PC-3 (cell line): ENCODE measurements at regions not wholly inside any gene's neighbourhood (a gene's known extent, or its start where the extent isn't known, plus 50 kb on each side); places are given as distances from the start of the nearest gene placed in this dataset.

Experiments
- ATAC-seq: fragments of 200-7000 bp; cut with Tn5 transposase; 2 replicates; pipeline ENCODE4 v1.9.1; 2020; ENCODE audit warnings: mild to moderate bottlenecking, moderate library complexity
- BruUV-seq: library from RNA; stranded (reverse); fragments of 400-500 nt; replicated peaks from 2 replicates; lab custom pipeline; 2021; lab: Mats Ljungman, UMichigan
- CTCF ChIA-PET: fragments of 300-600 bp; sonication (Branson Sonifier 250); formaldehyde crosslinking; loops from one replicate; lab custom pipeline; 2022; ENCODE audit warnings: antibody characterized with exemption; lab: Charles Lee
- POLR2A ChIA-PET: fragments of 300-600 bp; sonication (Branson Sonifier 250); formaldehyde crosslinking; loops from one replicate; lab custom pipeline; 2022; ENCODE audit warnings: antibody characterized with exemption; ENCODE audit not compliant: unreplicated experiment; lab: Charles Lee
- DNase-seq: peaks from one replicate; pipeline ENCODE4 v3.0.0-alpha.2; 2015
- H2AFZ ChIP-seq: fragments of 300-600 bp; sonication (generic); 2 replicates; pipeline ENCODE4 v1.6.0; 2016; ENCODE audit warnings: antibody characterized with exemption, low read length
- H3F3A ChIP-seq: fragments of 300-600 bp; sonication (generic); one replicate; pipeline ENCODE4 v1.6.0; 2017; ENCODE audit warnings: antibody characterized with exemption, low read length, control low read depth, mild to moderate bottlenecking; ENCODE audit not compliant: unreplicated experiment
- H3K27ac ChIP-seq: fragments of 300-600 bp; sonication (generic); 2 replicates; pipeline ENCODE4 v1.5.1; 2016; ENCODE audit warnings: mild to moderate bottlenecking, low read length
- H3K27me3 ChIP-seq: fragments of 300-600 bp; sonication (generic); 2 replicates; pipeline ENCODE4 v1.6.1; 2016; ENCODE audit warnings: low read length, mixed read lengths
- H3K36me3 ChIP-seq: fragments of 300-600 bp; sonication (generic); 2 replicates; pipeline ENCODE4 v1.6.1; 2016; ENCODE audit warnings: low read depth, mixed run types, low read length, mixed read lengths
- H3K4me1 ChIP-seq: fragments of 300-600 bp; sonication (generic); 2 replicates; pipeline ENCODE4 v1.5.1; 2016; ENCODE audit warnings: low read length; ENCODE audit not compliant: insufficient read depth
- H3K4me2 ChIP-seq: fragments of 300-600 bp; sonication (generic); 2 replicates; pipeline ENCODE4 v1.6.0; 2016; ENCODE audit warnings: low read length
- H3K4me3 ChIP-seq: fragments of 300-600 bp; sonication (generic); 2 replicates; pipeline ENCODE4 v1.5.1; 2016; ENCODE audit warnings: mild to moderate bottlenecking, low read length, mixed read lengths
- H3K79me2 ChIP-seq: fragments of 300-600 bp; sonication (generic); 2 replicates; pipeline ENCODE4 v1.6.1; 2017; ENCODE audit warnings: low read length, mixed read lengths
- H3K9ac ChIP-seq: fragments of 300-600 bp; sonication (generic); 2 replicates; pipeline ENCODE4 v1.6.0; 2016; ENCODE audit warnings: mild to moderate bottlenecking, low read length
- H3K9me2 ChIP-seq: fragments of 300-600 bp; sonication (generic); replicated peaks from 2 replicates; pipeline ENCODE4 v1.6.1; 2016; ENCODE audit warnings: mixed run types, low read length, mixed read lengths
- H3K9me3 ChIP-seq: fragments of 300-600 bp; sonication (generic); 2 replicates; pipeline ENCODE4 v1.6.1; 2016; ENCODE audit warnings: low read length, mixed read lengths
- H4K20me1 ChIP-seq: fragments of 300-600 bp; sonication (generic); 2 replicates; pipeline ENCODE4 v1.6.1; 2016; ENCODE audit warnings: low read length, mixed read lengths
- EZH2 ChIP-seq: fragments of 300-600 bp; sonication (generic); IDR thresholded peaks from one replicate; pipeline ENCODE4 v1.6.1; 2017; ENCODE audit warnings: antibody characterized with exemption, mild to moderate bottlenecking, low read length; ENCODE audit not compliant: unreplicated experiment
- EZH2phosphoT487 ChIP-seq: fragments of 300-600 bp; sonication (generic); IDR thresholded peaks from 2 replicates; pipeline ENCODE4 v1.6.1; 2018; ENCODE audit warnings: mild to moderate bottlenecking, antibody characterized with exemption, low read length, borderline replicate concordance
- intact Hi-C: fragments of 100-400 bp; cut with micrococcal nuclease; formaldehyde crosslinking; loops from 2 replicates; pipeline ENCODE4 v1.9.0; 2023
- TF ChIP-seq, protein P1 (sequence below): fragments of 300-600 bp; sonication (generic); conservative IDR thresholded peaks from 2 replicates; pipeline ENCODE4 v1.5.1; 2017; ENCODE audit warnings: antibody characterized with exemption, low read depth, mild to moderate bottlenecking, low read length

DNA sequence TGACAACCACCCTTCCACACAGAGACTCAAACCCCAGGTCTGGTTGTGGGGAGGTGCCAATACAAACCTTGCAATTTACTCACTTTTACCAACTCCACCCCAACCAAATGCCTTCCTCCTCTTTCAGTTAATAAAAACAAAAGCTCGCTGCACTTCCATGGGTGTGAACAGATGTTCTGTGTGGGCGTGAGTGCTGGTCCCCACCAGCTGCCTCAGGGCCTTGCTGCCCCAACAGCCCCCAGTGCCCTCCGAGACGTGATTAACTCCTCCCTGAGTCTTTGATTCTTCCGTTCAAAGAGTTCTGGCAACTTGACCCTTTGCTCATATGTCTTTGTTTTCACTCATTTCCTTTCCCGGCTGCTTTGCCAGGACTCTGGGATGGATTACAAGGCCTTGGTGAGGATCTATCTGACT is 258.9 kb upstream of the CXCR4 start:
- TF ChIP-seq, protein P1, sequence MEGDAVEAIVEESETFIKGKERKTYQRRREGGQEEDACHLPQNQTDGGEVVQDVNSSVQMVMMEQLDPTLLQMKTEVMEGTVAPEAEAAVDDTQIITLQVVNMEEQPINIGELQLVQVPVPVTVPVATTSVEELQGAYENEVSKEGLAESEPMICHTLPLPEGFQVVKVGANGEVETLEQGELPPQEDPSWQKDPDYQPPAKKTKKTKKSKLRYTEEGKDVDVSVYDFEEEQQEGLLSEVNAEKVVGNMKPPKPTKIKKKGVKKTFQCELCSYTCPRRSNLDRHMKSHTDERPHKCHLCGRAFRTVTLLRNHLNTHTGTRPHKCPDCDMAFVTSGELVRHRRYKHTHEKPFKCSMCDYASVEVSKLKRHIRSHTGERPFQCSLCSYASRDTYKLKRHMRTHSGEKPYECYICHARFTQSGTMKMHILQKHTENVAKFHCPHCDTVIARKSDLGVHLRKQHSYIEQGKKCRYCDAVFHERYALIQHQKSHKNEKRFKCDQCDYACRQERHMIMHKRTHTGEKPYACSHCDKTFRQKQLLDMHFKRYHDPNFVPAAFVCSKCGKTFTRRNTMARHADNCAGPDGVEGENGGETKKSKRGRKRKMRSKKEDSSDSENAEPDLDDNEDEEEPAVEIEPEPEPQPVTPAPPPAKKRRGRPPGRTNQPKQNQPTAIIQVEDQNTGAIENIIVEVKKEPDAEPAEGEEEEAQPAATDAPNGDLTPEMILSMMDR: no peak
- no peak for TF ChIP-seq EZH2
- no peak for TF ChIP-seq EZH2phosphoT487
- H2AFZ ChIP-seq: no peak overlapping the region

DNA sequence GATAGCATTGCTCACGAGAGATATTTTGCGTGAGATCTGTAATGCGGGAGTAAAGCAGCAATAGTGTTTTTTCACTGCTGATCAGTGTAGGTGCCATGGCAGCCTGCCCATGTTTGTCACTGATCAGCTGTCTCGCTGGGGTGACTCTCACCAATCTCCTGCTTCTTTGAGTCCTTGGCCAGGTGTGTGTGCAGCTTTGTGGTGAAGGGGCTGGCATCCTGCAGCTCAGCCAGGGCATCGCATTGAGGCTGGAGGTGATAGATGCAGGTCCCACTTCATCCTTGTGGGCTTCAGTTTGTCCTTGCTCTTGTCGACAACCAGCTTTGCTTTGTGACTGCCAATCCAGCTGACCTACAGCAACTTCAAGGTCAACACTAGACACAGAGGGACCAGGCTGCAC is 258.3 kb upstream of the CXCR4 start:
- POLR2A ChIA-PET: no interaction called here
- no peak overlapping the region for H3K9ac ChIP-seq
- H3K27ac ChIP-seq: no peak overlapping the region
- no peaks in the 10 kb centered on the region for H3F3A ChIP-seq
- no peak overlapping the region for H3K4me3 ChIP-seq
- H3K9me3 ChIP-seq: no peaks in the 10 kb centered on the region
- H2AFZ ChIP-seq: no peak overlapping the region
- BruUV-seq: no TSS peak
- H3K27me3 ChIP-seq: peaks cover 7% of the 10 kb centered on the region; the same call in 1 of the 2 replicates
- TF ChIP-seq, protein P1: no peak
- TF ChIP-seq EZH2 (no peak), EZH2phosphoT487 (no peak)
- intact Hi-C loops: loop anchor here (10.0 kb wide), 1 partner anchor 251 kb away; no protein-coding TSS in a partner anchor
- ATAC-seq (no peak), DNase-seq (no peak)
- H3K4me2 ChIP-seq: no peak overlapping the region
- no peaks in the 10 kb centered on the region for H4K20me1 ChIP-seq
- no peaks in the 10 kb centered on the region for H3K79me2 ChIP-seq
- no peaks in the 10 kb centered on the region for H3K36me3 ChIP-seq
- no peaks in the 10 kb centered on the region for H3K9me2 ChIP-seq
- CTCF ChIA-PET: no interaction called here
- H3K4me1 ChIP-seq: no peaks in the 10 kb centered on the region

More for the DNA sequence above, 258.9 kb upstream of the CXCR4 start:
- H4K20me1 ChIP-seq: no peaks in the 10 kb centered on the region
- DNase-seq (no peak), ATAC-seq (no peak)
- no peaks in the 10 kb centered on the region for H3K36me3 ChIP-seq
- H3K9ac ChIP-seq: no peak overlapping the region
- peaks cover 7% of the 10 kb centered on the region; the same call in 1 of the 2 replicates for H3K27me3 ChIP-seq
- CTCF ChIA-PET: no interaction called here
- no peak overlapping the region for H3K4me2 ChIP-seq
- no peak overlapping the region for H3K4me3 ChIP-seq
- POLR2A ChIA-PET: no interaction called here
- intact Hi-C loops: loop anchor here (10.0 kb wide), 1 partner anchor 252 kb away; no protein-coding TSS in a partner anchor
- no TSS peak for BruUV-seq
- H3F3A ChIP-seq: no peaks in the 10 kb centered on the region
- H3K9me3 ChIP-seq: no peaks in the 10 kb centered on the region
- no peaks in the 10 kb centered on the region for H3K9me2 ChIP-seq
- no peak overlapping the region for H3K27ac ChIP-seq
- no peaks in the 10 kb centered on the region for H3K79me2 ChIP-seq
- H3K4me1 ChIP-seq: no peaks in the 10 kb centered on the region

DNA sequence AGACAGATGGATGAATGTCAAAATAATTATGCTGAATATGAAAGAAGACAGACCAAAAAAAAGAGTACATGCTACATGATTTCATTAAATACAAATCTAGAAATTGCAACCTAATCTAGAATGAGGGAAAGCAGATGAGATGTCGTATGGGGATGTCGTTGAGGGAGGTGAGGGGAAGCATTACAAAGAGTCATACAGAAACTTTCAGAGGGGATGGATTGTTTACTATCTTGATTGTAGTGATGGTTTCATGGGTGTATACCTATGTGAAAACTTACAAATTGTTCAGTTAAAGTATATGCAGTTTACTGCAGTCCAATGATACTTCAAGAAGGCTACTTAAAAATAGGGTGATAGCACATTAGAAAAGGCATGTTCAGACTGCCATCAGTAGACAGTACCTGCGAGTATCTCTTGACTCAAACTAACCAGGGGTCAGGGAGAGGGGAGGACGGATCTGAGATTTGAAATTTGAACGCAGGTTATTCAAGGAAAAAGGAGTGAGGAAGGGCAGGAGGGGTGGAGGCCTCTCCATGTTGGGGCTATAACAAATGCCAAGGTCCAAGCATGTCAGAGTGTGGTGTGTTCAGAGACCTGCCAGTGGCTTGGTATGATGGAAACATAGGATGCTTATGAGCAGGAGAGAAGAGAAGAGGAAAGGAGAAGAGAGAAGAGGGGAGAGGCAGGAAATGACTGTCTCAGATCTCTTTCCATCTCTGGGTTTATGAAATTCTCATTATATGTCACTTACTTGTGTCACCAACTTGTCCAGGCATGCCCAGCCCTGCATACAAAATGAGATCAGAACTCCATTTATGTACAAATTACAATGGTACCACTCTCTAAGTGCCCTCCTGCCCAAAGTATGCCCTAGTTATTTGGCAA is 257.3 kb upstream of the CXCR4 start:
- CTCF ChIA-PET: no interaction called here
- intact Hi-C loops: loop anchor here (10.0 kb wide), 1 partner anchor 250 kb away; no protein-coding TSS in a partner anchor
- Histone ChIP-seq H2AFZ (no peak overlapping the region), H4K20me1 (no peaks in the 10 kb centered on the region), H3K79me2 (no peaks in the 10 kb centered on the region), H3K9ac (no peak overlapping the region), H3F3A (no peaks in the 10 kb centered on the region), H3K9me2 (no peaks in the 10 kb centered on the region), H3K27ac (no peak overlapping the region), H3K36me3 (no peaks in the 10 kb centered on the region), H3K27me3 (peaks cover 13% of the 10 kb centered on the region), H3K4me1 (no peaks in the 10 kb centered on the region), H3K4me3 (no peak overlapping the region), H3K9me3 (no peaks in the 10 kb centered on the region), H3K4me2 (no peak overlapping the region)
- no peak for DNase-seq
- TF ChIP-seq EZH2 (no peak), EZH2phosphoT487 (no peak)
- TF ChIP-seq, protein P1: no peak
- ATAC-seq: no peak
- BruUV-seq: no TSS peak
- POLR2A ChIA-PET: no interaction called here
